Hematopoietic multipotent progenitor cell treated with erythropoietin and hydrocortisone succinate and interleukin-3 and kit ligand, for 4 days (in vitro differentiated cells): ENCODE measurements at regions not wholly inside any gene's neighbourhood (a gene's known extent, or its start where the extent isn't known, plus 50 kb on each side); places are given as distances from the start of the nearest gene placed in this dataset.
"Not testable (repeated sequence)": the region's sequence is repeated elsewhere in the genome, so short reads cannot be mapped to it uniquely, and the experiment has no call there.

Experiments used
- DNase-seq: peaks from one replicate; pipeline ENCODE4 v3.0.0-alpha.2; 2015

DNA sequence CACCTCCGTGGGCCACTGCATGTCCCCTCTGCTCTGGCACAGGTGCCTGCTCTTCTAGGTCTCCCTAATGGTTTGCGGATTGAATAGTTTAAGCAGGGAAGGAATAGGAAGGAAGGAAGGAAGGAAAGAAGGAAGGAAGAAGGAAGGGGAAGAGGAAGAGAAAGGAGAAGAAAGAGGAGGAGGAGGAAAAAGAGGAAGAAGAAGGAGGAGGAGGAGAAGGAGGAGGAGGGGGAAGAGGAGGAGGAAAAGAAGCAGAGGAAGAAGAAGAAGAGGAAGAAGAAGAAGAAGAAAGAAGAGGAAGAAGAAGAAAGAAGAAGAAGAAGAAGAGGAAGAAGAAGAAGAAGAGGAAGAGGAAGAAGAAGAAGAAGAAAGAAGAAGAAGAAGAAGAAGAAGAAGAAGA, 376.8 kb upstream of the PODXL start:
- not testable (repeated sequence) for DNase-seq

DNA sequence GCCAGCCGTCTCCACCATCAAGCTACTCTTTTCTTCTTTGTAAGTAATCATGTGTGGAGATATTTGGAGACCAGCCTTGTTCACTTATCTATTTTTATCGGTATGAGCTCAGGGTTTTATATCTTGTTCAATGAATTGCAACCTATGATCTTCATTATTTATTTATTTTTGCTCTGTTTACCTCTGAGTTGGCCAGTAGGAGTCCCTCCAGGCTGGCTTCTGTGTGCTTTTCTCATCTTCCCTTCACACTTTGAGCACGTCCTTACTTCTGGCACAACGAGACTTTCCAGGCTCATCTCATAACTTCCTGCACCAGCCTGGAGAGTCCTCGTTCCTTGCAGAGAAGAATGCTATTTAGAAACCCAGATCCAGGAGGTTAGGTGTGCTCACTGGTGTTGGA, 375.8 kb upstream of the PODXL start:
- no peak for DNase-seq

DNA sequence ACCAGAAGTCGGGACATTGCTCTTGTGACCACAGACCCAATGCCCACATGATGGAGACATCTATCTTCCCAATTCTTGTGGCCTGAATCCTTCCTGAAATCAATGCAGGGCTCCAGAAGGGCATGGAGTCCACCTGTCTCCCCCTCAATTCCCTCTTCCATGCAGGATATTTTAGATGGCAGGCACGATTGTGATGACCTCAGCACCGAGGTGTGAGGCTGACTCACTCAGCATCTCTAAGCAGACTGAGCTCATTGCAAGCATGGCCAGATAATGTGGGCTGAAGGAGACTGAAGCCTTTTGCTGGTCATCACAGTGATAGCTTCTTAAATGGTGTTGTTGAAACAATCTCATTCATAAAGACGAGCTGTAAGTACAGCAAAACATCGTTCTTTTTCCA, 374.9 kb upstream of the PODXL start:
- no peak for DNase-seq

DNA sequence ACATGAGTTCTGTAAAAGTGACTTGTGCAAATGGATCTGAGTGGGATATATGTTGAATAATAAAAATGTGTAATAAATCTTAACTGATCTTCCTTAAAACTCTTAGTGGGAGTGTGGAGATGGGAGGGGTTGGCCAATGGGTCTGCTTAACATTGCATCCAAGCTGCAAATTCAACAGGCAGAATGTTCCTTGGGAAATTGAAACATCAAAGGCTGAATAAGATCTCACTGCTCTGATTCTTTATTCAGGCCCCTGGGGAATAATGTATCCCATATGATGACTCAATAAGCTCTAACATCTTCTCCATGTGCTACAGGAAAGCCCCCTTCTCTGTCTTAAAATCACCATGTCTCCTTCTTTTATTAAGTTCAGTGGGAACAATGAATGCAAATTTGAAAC, 373.2 kb upstream of the PODXL start:
- DNase-seq = no peak

DNA sequence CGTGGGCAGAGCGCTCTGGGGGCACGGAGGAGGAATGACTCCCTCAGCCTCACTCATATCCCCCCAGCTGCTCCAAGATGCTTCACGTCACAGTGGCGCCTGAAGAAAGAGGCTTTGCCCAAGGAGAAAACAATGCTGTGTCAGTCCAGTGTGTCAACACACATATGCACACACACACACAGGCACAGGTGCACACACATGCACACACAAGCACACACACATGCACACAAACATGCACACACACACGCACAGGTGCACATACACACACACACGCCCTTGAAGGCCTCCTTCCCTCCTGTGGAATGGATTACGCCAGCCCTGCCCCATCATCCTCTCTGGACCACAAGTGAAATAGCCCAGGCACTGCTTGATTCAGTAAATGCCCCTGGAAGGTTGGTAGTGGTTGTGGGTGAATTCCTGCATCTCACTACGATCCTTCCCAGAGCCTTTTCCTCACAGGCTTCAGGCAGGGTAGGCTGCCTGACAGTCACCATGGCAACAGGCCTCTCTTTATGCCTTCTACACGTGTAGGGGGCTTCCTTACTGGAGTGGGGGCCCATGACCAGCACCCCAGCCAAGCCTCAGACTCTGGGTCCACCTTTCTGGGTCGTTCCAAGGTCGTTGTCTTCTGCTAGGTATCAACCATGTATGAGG, 371.5 kb upstream of the PODXL start:
- no peak for DNase-seq

DNA sequence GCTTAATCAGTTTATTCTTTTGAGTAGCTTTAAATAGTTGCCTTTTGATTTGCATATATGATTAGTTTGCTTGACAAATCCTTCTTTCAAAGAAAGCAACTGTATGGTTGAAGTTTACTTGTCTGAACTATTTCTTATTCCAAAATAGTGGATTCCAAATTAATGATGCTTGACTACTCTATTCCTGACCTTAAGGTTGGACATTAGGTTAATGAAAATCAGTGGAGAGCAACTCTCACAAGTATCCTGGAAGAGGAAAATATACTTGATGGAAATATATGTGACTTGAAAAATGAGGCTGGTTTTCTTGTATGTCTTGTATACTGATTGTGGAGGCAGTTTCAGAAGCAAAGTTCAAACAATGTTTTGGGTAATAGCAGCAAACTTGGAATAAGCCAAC, 369.2 kb upstream of the PODXL start:
- no peak for DNase-seq

DNA sequence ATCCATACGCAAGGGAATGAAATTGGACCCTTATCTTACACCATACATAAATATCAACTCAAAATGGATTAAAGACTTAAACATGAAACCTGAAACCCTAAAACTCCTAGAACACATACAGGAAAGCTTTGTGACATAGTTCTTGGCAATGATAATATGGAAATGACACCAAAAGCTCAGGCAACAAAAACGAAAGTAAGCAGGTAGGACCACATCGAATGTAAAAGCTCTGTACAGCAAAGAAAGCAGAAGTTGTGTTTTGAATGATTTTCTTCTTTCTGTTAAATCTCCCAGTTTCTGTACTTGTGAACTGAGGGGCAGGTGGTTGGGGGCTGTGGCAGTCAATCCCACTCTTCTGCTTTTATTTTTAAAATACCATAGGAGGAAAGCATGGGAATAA, 368.4 kb upstream of the PODXL start:
- DNase-seq = no peak

DNA sequence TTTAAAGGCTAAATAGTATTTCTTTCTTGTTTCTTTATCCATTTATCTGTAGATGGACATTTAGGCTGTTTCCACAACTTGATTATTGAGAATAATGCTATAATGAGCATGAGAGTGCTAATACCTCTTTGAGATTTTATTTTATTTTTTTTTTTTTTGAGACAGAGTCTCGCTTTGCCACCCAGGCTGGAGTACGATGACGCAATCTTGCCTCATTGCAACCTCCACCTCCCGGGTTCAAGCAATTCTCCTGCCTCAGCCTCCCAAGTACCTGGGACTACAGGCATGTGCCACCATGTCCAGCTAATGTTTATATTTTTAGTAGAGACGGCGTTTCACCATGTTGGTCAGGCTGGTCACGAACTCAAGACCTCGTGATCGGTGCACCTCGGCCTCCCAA, 366.5 kb upstream of the PODXL start:
- not testable (repeated sequence) for DNase-seq

DNA sequence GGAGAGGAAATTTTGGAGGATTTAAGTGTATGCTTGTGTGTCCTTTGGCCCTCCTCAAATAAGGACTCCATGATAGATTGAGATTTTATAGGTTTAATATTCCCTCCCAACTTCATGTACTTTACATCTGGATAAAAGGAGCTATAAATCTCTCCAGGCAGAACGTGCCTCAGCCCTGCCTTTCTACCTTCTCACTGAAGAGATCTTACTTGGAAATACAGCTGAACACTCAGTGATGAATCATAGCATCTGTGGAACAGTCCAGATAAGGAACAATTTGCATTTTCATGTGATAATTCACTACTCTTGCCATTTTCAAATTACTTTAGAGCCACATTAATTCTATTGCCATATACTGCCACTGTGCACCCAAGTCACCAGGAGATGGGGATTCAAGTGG, 364.6 kb upstream of the PODXL start:
- no peak for DNase-seq

DNA sequence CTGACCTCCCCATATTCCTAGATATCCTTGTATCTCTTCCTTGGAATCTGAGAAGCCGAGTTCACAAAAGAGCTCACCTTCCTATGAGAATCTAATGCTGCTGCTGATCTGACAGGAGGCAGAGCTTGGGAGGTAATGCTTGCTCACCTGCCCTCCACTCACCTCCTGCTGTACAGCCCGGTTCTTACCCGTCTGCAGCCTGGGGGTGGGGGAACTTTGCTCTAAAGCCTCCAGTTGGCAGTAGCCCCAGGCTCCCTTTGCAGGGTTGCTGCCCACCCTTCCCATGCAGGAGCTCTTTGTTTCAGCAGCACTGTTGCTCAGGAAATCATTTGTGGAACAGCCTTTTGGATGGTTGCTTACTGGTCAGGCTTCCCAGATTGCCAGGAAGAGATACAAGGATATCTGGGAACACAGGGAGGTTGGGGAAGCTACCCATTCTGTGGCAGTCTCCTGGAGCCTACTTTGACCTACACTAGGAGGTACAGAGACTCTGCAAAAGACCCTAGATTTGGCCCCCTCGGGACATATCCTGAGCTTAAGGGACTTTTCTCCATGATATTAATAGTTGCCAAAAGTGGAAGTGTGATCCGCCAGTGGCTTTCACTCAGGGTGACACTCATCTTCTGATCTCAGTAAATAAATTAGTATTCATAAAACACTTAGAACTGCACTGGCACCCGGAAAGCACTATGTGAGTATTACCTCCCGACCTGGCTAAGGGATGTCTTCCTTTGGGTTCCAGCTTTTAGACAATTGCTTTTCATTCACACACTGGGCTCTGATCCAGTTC, 363.7 kb upstream of the PODXL start:
- no peak for DNase-seq

DNA sequence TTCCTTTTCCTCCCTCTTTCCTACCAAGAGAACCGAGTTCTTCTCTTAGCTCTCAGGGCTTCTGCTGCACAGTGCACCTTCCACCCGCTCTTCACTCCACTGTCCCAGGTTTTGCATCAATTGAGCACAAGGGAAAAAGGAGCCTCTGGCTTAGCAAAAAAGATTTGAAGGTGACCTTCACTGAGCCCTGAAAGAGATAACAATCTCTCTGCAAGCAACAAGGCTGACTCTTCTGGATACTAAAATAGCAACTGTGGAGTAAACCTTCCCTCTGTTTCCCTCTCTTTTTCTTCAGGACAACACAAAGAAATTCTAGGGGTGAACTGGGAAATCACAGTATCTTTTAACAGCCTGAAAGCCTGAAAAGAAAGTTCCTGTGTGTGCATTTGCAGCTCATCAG, 354.7 kb upstream of the PODXL start:
- no peak for DNase-seq

DNA sequence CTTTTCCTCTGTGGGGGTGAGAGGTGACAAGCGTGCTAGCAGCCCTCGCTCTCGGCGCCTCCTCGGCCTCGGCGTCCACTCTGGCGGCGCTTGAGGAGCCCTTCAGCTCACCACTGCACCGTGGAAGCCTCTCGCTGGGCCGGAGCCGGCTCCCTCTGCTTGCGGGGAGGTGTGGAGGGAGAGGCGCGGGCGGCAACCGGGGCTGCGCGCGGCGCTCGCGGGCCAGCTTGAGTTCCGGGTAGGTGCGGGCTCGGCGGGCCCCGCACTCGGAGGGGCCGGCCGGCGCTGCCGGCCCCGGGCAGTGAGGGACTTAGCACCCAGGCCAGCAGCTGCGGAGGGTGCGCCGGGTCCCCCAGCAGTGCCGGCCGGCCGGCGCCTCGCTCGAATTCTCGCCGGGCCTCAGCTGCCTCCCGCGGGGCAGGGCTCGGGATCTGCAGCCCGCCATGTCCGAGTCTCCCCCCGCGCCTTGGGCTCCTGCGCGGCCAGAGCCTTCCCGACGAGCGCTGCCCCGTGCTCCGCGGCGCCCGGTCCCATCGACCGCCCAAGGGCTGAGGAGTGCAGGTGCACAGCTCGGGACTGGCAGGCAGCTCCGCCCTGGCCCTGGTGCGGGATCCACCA, 352.8 kb upstream of the PODXL start:
- no peak for DNase-seq

DNA sequence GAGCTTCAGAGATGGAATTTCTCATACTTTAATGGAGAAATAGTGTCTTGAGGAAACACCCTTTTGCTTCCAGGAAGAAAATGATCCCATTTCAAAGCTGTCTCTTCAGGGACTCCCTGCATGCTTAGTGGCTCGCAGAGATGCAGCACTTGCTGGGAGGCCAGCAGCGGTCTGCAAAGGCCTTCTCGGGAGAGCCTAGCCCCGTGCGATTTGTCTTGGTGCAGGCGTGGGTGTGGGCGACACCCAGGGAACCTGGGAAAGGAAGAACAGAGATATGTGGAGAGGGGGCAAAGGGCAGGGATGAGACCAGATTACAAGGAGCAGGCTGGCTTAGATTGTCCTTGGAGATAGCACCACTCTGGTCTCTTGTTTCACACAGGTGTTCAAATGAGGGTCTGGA, 352.3 kb upstream of the PODXL start:
- DNase-seq = no peak

DNA sequence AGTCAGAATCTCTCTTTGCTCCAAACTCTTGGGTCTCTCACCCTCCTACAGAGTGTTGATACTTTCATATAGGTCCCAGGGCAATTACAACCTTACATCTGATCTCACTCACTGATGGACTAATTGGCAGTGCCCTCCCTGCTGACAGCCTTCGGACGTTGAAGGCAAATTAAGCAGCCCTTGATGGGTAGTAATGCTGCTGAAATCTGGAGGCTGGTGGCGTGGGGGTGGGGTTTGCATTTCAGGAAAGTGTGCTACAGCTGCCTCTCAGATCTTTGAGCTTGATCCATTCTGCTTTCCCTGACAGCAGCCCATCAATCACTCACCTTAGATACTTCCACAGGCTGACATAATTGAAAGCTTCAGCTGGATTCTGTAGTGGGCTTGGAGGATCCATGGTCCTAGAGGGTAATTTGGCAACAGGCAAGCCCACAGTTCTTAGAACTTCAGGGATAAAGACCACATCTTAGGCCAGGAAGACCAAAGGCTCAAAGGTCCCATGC, 349.1 kb upstream of the PODXL start:
- no peak for DNase-seq

DNA sequence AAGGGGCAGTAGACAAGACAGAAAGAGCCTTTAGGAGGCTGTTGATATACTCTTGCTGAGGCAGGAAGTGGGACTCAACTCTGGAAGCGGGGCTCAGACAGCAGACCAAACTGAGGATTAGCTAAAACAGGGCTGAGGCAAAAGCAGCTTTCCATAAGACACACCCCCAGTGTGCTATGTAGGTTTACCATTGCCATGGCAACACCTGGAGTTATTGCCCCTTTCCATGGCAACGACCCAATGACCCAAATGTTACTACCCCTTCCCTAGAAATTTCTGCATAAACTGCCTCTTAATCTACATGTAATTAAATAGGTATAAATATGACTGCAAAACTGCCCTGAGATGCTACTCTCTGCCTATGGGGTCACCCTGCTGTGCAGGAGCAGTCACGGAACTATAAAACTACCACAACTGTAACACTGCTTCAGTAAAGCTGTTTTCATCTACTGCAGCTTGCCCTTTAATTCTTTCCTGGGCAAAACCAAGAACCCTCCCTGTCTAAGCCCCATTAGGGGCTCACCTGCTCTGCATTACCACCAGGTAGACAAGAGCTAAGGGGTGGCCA, 348.4 kb upstream of the PODXL start:
- no peak for DNase-seq

DNA sequence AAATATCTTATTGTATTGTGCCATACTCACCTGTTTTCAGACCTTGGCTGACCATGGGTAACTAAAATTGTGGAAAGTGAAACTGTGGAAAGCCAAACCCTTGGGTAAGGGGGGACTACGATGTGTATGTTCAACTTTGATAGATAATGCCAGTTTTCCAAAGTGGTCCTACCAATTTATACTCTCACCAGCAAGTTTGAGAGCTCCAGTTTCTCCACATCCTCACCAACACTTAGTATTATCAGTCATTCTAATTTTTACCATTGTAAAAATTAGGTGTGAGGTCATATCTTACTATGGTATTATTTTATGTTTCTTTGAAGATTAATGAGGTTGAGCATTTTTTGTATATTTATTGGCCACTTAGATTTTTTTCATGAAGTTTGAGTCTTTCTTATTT, 346.9 kb upstream of the PODXL start:
- DNase-seq = no peak

DNA sequence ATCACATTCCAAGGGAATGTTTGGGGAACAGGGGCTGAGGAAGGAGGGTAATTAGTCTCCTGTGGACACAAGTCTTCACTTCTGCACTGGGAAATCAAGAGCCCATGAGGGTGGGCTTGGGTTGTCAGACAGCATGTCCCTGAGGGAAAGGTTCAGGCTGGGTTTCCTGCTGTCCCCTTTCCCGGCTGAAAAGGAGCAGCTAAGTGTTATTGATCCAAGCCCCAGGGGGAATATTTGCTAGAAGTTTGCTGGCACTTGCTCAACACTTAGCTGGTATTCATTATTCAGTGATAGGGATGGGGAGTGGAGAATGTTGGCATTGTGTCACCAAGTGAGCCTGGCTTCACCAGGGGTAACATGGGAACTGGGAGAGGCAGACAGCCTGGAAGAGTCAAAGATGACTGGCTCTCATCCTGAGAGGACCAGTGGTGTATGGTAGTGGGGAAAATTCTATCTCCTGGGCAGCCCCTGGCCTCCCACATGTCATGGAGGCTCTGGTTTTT, 344.4 kb upstream of the PODXL start:
- no peak for DNase-seq

DNA sequence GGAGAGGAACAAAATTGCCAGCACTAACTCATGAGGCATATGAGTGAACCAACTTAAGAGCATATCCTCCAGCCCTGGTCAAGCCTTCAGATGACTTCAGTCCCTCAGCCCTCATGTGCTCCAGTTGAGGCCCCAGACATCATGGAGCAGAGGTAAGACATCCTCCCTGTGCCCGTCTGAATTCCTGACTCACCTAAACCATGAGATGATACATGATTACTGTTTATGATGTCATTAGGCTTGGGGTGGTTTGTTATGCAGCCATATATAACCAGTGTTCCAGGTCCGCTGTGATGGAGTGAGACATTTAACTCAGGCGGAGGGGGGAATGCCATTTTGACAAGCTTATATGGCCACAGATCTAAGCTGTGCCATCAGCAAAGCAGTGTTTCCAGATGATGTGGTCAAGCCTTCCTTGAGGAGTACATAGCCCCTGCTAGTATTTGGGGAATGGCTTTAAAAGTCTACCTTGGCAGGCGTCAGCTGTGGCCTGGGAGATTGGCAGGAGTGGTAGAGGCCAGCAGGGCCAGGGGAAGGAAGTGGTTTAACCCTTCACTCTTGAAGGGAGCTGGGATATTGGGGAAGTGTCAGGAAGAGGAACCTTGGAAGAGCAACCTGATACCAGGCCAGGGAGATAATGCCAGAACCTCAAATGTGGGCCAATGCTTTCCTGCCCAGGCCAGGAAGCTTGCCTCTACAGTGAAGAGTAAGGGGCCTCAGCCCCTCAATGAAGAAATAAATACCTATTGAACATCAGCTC, 343.0 kb upstream of the PODXL start:
- DNase-seq = no peak

DNA sequence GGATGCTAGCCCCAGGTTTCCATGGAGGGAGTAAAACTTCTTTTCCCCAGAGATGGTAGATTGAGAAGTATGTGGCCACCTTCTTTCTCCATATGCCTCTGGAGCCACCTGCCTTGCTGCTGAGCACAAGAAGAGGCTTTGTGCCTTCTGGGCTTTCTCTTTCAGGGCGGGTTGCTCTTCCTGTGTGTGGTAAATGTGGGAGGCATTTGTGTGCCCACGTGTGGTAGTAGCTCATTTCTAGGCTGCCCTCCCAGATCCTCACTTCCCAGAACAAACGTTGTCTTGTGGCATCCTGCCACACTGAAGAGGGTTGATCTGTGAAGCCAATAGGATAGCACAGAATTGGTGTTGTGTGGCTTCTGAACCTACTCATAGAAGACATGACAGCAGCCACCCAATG, 342.0 kb upstream of the PODXL start:
- no peak for DNase-seq

DNA sequence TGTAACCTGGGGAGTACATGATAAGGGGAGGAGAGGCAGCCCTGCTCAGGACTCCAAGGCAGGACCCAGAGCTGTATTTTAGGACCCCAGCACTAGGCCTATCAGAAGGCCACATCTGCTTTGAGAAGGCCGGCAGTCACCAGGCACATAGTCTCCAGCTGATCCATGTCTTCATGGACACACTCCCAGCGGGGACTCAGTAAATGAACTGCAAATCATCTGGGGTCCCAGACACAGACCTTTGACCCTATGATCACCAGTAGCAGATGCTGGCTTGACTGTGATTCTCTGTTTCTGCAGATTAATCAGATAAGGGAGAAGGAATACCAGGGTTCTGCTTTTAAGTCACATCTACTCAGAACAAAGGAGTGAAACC, 341.4 kb upstream of the PODXL start:
- DNase-seq = no peak

DNA sequence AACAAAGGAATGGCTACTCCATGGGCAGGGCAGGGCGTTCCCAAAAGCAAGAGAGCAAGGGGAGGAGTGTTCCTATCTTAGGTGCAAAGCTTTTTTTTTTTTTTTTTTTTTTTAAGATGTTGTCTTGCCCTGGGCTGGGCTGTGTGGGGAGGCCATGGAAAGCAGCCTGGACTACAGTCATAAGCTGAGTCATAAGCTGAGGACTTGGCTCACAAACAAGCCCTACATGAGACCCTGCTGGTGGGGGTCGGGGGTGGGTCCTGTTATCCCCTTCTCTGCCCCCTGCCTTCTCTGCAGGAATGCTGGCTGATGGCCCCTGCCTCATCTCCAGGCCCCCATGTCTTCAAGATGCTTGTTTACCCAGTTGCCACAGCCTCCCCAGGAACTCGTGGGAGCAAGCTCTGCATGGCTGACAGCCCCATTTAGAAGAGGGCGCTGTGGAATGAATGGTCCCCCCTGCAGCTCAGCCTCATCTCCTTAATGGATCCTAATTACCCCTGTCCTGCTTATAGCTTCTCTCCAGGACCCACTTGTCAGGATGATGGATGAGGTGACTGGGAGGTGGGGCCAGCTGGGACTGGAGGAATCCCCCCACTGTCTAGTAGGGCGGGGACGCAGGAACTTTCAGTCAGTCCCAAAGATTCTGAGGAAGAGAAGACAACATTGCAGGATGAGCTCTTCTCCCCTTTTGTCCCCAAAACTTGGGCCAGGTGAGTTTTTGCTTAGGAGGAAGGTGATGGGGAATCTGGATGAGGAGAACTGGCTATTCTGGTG, 340.8 kb upstream of the PODXL start:
- DNase-seq = no peak
